IPS-NIHi7 (cell line): ENCODE measurements at regions not wholly inside any gene's neighbourhood (a gene's known extent, or its start where the extent isn't known, plus 50 kb on each side); places are given as distances from the start of the nearest gene placed in this dataset.
A peak's percentile ranks its signal among the peaks of the same experiment; 100 is the strongest.

Experiments used
- DNase-seq: peaks from one replicate; pipeline ENCODE4 v3.0.0; 2012; ENCODE audit warnings: mixed read lengths; ENCODE audit errors: extremely low spot score

DNA sequence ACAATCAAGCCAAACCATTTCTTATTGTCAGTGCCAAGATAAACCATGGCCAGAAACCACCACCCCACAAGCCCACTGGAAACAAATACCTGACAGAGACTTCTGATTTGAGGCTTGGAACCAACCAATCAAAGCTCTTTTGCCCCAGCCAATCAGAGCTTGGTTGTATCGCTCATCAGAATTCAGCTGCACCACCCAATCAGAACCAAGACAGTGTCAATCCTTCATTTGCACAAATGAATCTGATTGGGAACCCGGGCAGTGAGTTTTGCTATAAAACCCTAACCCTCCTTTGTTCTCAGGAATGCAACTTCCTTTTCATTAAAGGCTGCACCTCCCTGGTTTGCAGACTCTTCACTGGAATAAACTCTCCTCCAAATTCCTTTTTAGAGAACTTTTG is 87.4 kb downstream of the ELAPOR2 start:
- no peak for DNase-seq

DNA sequence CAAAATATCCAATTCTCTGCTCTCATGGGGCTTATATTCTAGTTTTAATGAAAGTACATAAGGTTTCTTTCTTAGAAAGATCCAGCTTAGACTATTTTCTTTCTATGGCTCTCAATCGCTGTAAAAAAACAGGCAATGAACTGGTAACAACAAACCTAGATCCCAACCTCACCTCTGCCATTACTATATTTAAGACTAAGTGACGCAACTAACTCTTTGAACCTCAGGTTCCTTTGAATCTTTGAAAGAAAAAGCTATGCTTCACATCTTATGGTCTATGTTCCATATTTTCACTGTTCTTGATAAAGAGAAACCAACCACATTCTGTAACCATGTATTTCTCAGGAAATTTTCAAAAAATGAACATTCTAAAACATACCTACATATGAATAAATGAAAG is 88.5 kb downstream of the ELAPOR2 start:
- no peak for DNase-seq

- no peak for DNase-seq
Measured at GRCh38 chr7:86970547-86970946, 88.9 kb downstream of the ELAPOR2 start.

- no peak for DNase-seq
Measured at GRCh38 chr7:86969865-86970264, 89.6 kb downstream of the ELAPOR2 start.

DNA sequence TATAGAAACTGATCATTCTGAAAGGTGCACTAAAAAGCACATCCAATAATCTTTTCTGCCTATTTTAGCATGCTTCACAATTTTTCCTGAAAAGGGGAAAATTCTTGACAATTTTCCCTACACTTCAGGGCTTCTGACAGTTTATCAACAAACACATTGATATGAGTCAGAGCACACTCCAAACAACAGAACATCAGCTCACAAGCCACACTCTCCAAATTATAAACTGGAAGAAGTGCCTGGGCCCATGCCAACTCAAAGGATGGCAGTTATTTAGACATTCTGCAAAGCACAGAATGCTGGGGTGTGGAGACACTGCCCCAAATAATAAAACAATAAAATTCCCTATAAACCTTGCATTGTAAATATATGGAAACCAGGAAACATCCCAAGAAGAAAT is 90.8 kb downstream of the ELAPOR2 start:
- no peak for DNase-seq

DNA sequence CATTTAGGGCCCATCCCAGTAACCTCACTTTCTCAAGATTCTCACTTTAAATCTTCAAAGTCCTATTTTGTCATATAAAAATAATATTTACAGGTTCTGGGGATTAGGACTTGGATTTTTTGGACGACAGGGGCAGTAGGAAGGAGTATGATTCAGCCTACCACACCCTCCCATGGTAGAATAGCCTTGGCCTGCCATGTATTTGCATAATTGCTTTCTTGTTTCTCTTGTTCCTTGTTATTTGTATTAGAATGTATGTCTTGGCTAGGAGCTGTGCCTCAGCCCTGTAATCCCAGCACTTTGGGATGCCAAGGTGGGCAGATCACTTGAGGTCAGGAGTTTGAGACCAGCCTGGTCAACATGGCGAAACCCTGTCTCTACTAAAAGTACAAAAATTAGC is 92.5 kb downstream of the ELAPOR2 start:
- DNase-seq, result no peak

- no peak for DNase-seq
Measured at GRCh38 chr7:86965727-86966120, 93.7 kb downstream of the ELAPOR2 start.

DNA sequence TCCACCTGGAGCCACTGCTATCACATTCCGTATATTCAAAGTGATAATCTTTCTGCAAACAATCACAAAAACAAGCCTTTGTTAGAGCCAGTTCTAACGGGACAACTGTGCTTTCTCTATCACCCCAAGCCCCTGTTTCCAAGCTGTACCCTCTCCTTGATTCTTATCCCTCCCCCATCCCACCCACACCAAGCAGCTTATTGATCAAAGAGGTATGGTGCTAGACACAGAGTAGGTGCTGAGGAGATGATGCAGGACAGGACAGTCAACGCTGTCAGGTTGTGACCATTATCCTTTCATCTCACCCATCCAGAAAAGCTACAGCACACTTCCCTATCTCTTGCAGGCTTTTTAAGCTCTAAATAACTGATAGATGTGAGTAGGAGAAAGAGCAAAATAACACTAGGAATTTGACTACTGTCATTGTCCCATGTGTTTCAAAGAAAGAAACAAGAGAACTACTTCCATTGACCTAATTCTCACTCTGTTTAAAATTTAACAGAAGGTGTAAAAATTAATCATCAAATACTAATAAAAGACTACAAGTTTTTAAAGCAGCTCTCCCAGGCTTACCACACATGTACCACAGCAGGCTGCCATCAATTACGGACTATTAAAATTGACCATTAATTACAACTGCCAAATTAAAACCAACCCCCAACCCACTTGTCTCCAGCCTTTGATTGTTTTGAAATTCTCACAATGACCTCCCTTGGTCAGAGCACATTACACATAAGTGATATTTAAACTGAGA is 94.3 kb downstream of the ELAPOR2 start:
- peak; percentile 20 for DNase-seq

DNA sequence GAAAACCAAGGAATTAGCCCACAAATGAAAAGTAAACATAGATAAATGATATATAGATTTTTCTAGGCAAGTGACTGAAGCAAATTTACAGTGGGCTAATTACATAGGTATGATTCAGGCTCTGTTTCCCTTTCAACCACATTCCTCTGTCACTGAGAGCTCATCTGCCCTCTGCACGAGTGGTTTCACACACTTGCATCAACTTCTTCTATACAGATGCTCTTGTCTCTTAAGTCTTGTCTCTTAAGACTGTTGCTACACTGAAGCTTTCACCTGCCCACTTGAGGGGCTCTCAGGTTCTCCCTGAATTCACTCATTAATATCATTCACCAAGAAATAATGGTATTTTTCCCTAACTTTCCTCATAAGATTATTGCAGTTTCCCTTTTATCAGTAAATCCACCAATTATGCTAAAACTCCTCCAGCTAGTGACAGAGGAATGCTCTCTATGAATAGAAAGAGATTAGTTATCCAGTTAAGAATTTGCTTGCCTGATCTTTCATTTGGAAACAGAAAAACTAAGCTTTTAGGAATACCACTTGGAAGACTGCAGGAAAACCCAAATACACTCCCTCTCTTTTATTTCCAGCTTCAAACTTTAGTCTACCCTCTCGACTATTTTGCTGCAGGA is 95.7 kb downstream of the ELAPOR2 start:
- DNase-seq, result no peak

GRCh38 chr7:86962623-86963022 is 96.8 kb downstream of the ELAPOR2 start:
- no peak for DNase-seq

DNA sequence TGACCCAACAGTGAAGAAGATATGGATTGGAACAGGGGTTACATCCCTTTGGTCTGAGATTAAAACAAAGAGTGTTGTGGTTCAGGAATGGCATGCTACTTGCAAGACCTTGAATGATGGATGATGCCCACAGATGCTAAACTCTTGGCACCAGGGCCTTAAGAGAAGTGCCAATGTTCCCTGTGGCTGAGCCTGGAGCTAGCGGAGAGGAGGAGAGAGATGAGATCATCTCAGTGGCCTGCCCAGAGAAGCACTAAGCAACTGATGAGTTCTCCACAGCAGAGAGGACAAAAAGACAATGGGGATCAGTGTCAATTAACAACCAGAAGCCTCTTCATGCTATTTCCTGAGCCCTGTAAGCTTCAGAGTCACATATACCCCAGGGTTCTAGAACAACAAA is 97.8 kb downstream of the ELAPOR2 start:
- no peak for DNase-seq

DNA sequence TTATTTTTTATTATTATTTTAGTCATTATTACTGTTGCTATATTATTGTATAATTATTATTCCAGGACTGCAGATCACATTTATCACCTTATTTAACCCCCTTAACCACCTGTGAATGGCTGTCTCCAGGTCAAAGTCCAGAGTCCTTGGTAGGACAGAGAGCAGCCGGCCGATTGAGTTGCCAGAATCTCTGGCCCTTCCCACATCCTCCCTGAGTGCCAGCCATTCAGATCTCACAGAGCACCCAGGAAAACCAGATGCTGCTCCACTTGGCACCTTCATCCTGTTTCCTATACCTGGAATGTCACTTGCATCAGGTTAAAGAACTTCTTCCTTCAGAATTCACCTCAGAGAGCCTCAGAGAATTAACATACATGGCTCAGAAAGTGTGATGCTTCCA is 101.1 kb downstream of the ELAPOR2 start:
- no peak for DNase-seq

DNA sequence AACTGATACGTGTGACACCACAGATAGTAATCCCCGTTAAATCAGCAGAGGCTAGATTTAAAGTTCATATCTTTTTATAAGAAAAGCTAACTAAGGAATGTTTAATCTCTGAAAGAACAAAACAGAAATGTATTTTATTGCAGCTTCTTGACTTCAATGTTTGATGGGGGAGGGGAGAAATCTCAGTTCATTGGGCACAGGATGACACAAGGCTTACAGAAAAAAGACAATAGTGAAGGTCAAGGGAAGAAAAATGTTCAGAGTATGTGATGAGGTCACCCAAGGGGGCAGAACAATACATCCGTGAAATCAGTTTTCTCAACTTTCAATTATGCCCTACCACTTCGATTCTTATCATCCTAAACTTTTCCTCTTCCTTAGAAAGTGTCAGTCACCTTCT is 102.9 kb downstream of the ELAPOR2 start:
- DNase-seq, result no peak

DNA sequence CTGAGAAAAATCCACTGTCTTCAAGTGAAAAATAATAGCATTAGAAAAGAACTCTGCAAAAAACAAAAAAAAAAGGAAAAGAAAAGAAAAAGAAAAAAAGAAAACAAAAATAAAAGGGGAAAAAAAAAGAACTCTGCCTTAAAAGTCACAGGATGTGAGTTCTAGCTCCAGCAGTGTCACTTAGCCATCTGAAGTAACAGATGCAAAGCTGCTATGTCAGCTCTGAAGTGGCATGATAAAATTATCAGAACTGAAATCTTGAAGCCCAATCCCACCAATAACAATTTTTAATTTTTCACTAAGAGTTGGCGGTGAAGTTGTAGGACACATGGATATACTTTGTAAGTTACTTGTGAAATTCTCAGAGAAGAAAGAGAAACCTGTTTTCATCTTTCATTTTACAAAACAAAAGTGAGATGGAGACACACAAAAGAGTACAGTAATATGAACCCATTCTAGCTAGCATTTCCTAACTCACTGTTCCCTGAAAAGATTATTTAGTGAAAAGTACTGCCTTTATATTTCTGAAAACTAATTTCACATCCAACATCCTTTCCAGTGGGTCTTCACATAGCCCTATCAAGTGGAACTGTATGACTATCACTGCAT is 103.5 kb downstream of the ELAPOR2 start:
- DNase-seq, result no peak

GRCh38 chr7:86954971-86955370 is 104.5 kb downstream of the ELAPOR2 start:
- DNase-seq, result no peak

- no peak for DNase-seq
Measured at GRCh38 chr7:86953653-86954336, 105.7 kb downstream of the ELAPOR2 start.

DNA sequence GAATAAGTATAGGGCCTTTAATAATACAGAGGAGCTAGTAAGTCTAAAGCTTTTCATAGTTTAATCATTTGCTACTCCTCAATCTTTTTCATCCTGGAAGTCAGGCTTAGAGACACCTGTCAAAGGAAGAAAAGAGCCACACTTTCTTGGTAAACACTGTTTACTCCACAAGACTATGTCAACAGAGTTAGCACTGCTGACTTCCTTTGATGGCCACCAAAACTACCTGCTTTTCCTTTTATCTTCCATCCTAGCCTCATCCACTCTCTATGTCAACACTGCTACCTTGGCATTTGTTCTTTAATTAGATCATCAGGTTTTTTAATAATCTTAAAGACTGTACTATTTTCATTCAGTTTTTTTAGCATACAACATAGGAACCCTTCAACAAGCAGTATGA is 106.2 kb downstream of the ELAPOR2 start:
- no peak for DNase-seq

DNA sequence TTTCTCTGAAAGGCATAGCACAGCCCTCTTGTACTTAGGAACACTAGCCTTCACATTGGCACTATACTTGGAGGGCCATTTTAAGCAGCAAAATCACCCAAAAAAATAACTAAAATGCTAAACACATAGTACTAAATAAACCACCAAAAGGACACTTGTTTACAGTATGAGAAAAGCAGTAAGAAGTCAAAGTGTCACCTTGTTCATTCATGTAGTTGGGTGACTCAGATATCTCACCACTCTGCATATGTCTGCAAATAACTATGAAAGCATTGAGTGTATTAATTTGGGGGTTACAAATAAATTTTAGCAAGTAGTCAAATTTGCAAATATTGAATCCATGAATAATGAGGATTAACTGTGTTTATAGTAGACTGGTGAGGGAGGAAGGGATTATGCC is 107.6 kb downstream of the ELAPOR2 start:
- DNase-seq, result no peak

- DNase-seq, result no peak
Measured at GRCh38 chr7:86950944-86951343, 108.5 kb downstream of the ELAPOR2 start.

DNA sequence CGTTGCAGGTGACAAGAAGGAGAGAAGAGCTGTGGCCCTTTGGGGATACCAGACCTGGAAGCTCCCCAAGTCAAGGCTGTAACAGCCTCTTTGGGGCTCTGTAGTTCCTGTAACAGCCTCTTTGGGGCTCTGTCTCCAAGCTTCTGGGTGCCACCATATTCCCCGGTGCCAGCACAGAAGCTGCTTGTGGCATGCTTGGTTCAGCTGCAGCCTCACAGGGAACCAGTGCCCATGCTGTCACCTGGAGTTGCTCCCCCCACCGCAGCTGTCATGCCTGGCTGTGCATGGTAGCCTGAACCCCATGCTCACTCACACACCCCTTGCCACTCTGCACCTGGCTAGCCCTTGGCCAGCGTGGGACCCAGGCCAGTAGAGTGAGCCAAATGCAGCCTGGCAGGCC is 109.1 kb downstream of the ELAPOR2 start:
- DNase-seq, result no peak

DNA sequence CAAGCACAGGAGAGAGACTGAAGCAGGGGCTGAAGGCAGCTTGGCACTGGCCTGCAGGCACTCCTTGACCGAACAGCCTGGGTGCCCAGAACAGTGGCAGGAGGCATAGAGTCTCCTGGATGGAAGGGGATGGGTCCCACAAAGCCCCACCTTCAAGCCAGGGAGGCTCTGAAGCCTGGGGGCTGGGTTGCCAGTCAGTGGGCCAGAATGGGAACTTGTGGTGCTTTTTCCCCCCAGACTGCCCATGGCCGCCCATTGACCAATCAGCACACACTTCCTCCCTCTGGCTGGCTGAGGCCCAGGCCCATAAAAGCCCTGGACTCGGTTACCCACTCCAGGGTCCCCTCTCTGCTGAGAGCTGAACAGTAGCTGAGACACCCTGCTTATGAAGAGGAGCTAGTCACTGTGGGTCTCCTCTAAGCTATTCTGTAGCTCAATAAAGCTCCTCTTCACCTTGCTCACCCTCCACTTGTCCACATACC is 109.6 kb downstream of the ELAPOR2 start:
- DNase-seq, result no peak

- peak; percentile 16 for DNase-seq
Measured at GRCh38 chr7:86949052-86949778, 110.2 kb downstream of the ELAPOR2 start.
